Eye (tissue), 1 donor: ENCODE measurements at regions not wholly inside any gene's neighbourhood (a gene's known extent, or its start where the extent isn't known, plus 50 kb on each side); places are given as distances from the start of the nearest gene placed in this dataset.
A peak's percentile ranks its signal among the peaks of the same experiment; 100 is the strongest.

ENCODE experiments used
- DNase-seq: peaks from one replicate; pipeline ENCODE4 v3.0.0-alpha.2; 2015

- DNase-seq = no peak
Measured at GRCh38 chr9:82161876-82162275, 173.3 kb downstream of the SPATA31D1 start.

- DNase-seq = no peak
Measured at GRCh38 chr9:82164159-82164558, 175.6 kb downstream of the SPATA31D1 start.

GRCh38 chr9:82167296-82167695 is 178.7 kb downstream of the SPATA31D1 start:
- DNase-seq = no peak

GRCh38 chr9:82168585-82168984 is 180.0 kb downstream of the SPATA31D1 start:
- no peak for DNase-seq

- DNase-seq = peak; percentile 64
Measured at GRCh38 chr9:82170866-82171265, 182.3 kb downstream of the SPATA31D1 start.

DNA sequence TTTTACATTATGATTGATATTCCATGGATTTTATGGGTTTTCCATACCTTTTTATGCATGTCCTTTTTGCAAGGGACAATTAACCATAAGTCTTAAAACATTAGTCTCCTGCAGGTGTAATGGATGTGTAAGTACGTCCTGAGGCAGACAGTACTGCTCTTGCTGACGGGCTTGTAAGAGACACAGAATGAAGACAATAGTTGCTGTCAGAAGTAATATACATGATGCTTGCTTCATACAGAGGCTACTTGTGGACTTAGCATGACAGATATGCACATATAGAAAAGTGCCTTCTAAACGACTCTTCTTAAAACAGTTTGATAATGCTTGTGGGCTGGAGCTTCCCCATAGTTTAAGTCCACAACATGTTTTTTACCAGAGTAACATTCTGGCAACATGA is 182.7 kb downstream of the SPATA31D1 start:
- DNase-seq = peak; percentile 92

DNA sequence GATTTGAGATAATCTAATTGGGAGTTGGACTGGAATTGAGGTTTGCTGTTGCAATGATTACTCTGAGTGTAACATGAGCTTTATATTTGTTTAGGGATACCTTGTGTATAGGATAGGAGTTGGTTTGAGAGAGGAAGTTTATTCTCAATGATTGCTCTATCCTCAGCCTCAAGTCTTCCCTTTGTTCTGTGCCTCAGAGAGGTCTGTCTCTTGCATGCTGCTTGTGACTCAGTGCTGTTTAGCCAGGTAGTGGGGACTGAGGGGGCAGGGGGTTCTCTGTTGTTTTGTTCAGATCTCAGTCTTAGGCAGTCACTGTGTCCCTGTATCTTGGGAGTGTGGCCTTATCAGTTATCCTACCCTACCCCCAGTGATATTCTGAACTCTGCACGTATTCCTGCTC is 192.1 kb downstream of the SPATA31D1 start:
- no peak for DNase-seq

DNA sequence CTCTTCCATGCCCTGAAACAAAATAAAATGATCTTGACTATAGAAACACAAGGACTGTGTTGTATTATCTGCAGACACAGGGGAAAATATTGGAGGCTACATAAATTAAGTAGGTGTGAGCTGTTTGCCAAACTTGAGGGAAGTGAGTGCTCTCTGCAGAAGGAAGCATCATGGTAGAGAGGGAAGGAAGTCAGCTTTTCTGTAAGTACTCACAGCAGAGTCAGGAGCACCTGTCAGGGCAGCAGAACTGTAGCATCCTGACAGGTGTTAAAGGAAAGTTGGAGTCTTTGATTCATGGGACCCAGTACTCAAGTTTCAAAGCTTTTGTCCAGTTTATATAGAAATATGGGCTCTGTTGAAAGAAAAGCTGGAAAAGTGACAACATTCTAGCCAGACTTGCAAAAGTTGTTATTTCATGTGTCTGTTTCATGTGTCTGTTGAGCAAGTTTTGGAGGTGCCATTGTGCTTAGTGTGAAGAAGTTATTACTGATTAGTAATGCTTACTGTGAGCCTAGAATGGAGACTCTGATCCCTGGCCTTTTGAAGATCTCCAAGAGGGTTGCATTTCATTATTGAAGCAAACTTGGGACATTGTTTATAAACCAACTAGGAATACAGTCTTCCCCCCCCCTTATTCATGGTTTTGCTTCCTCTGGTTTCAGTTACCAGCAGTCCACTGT is 194.7 kb downstream of the SPATA31D1 start:
- no peak for DNase-seq

DNA sequence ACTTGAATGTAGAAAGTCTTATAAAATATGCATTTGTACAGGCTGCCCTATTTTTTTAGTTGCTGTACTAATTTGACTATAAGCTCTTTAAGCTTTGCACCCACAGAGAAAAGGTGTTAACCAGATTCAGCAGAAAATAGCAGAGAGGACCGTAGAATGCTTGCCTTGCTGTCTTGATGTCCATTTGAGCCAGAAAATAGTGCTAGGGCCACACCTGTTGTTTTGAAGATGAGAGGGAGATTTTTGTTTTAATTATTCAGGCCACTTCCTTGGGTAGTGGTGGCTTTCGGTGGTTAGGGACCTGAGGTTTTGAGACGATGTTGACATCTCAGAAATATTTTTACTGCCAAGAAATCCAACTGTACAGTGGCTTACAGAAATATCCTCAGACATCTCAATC is 196.0 kb downstream of the SPATA31D1 start:
- DNase-seq = no peak

DNA sequence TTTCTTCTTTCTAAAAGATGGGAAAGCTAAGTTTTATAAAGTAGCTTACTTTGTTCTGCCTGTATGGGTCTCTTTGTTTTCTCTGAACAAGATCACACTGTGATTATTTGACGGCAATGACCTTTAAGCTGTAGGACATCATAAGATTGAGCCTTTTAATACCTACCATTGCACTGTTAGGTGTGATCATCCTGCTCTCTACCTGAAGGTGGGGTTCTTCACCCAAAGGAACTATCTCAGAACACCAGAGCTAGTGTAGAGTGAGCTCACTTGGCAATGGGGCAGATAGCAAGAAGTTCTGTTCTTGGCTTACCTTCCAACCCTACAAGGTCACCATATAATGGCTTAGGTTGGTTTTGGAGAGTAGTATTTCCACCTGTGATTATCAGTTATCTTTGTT is 200.2 kb downstream of the SPATA31D1 start:
- DNase-seq = no peak

DNA sequence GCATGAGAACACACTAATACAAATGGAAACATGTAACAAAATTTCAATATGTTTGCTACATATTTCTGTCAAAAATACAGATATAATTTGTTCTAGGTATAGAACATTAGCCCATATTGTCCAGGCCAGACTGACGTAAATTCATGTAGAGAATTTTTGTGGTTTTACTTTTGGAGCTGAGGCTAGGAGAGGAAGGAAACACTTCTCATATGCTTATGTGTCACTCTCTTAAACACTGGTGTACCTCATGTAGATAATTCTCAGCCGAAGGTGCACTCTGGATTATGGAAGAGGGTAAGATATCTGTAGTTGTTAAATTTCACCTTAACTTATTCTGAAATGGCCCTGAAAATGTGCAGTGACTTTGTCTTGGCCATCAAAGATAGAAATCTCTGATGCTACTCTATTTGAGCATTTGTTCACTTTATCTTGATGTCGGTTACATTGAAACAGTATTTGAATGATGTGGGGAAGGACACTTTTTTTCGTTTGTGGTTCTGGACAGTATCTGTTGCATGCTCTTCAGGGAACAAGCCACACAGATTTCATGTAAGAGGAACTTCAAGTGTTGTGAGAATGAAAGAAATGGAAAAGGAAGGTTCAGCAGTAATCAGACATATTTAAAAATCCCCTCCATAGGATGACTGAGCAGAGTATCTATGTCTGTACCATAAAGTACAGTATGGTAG is 202.7 kb downstream of the SPATA31D1 start:
- DNase-seq = no peak

- DNase-seq = no peak
Measured at GRCh38 chr9:82192211-82192610, 203.6 kb downstream of the SPATA31D1 start.

- no peak for DNase-seq
Measured at GRCh38 chr9:82196622-82197441, 208.3 kb downstream of the SPATA31D1 start.

DNA sequence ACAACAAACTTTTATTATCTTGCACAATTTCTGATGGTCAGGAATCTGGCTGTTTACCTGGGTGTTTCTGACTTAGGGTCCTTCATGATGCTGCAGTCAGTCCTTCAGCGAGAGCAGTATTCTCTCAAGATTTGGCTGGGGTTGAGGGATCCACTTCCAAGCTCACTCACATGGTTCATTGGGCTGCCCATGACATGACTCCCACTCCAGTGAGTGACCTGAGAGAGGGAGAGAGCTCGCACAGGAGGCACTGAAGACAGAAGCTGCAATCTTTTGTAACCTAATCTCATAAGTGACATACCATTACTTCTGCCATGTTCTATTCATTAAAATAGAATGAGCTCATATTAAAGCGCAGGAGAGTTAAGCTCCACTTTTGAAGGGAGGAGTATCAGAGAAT is 212.6 kb downstream of the SPATA31D1 start:
- no peak for DNase-seq

- no peak for DNase-seq
Measured at GRCh38 chr9:82202808-82203207, 214.2 kb downstream of the SPATA31D1 start.

GRCh38 chr9:82206490-82206889 is 217.9 kb downstream of the SPATA31D1 start:
- DNase-seq = no peak

- no peak for DNase-seq
Measured at GRCh38 chr9:82206946-82207345, 218.4 kb downstream of the SPATA31D1 start.

- no peak for DNase-seq
Measured at GRCh38 chr9:82208741-82209450, 220.3 kb downstream of the SPATA31D1 start.

- DNase-seq = no peak
Measured at GRCh38 chr9:82209797-82210470, 221.4 kb downstream of the SPATA31D1 start.

GRCh38 chr9:82212885-82213284 is 224.3 kb downstream of the SPATA31D1 start:
- no peak for DNase-seq

GRCh38 chr9:82216435-82216834 is 227.9 kb downstream of the SPATA31D1 start:
- DNase-seq = no peak

- no peak for DNase-seq
Measured at GRCh38 chr9:82223442-82223841, 234.9 kb downstream of the SPATA31D1 start.

- no peak for DNase-seq
Measured at GRCh38 chr9:82231411-82231810, 242.8 kb downstream of the SPATA31D1 start.
